Ishikawa (cell line): ENCODE measurements at regions not wholly inside any gene's neighbourhood (a gene's known extent, or its start where the extent isn't known, plus 50 kb on each side); places are given as distances from the start of the nearest gene placed in this dataset.

Source experiments
- CEBPB ChIP-seq: IDR thresholded peaks from 2 replicates; pipeline ENCODE4 v1.6.1; 2012
- CREB1 ChIP-seq: IDR thresholded peaks from 2 replicates; pipeline ENCODE4 v1.6.1; 2012; ENCODE audit warnings: low read depth
- EP300 ChIP-seq: IDR thresholded peaks from 2 replicates; pipeline ENCODE4 v1.6.1; 2012; ENCODE audit warnings: borderline replicate concordance
- FOXM1 ChIP-seq: IDR thresholded peaks from 2 replicates; pipeline ENCODE4 v1.6.1; 2012; ENCODE audit warnings: low read depth, borderline replicate concordance
- NFIC ChIP-seq: IDR thresholded peaks from 2 replicates; pipeline ENCODE4 v1.6.1; 2012
- RAD21 ChIP-seq: IDR thresholded peaks from 2 replicates; pipeline ENCODE4 v1.6.1; 2012; ENCODE audit warnings: low read depth
- TAF1 ChIP-seq: IDR thresholded peaks from 2 replicates; pipeline ENCODE4 v1.6.1; 2012; ENCODE audit warnings: low read depth, mild to moderate bottlenecking
- TCF12 ChIP-seq: IDR thresholded peaks from 2 replicates; pipeline ENCODE4 v1.6.1; 2012; ENCODE audit warnings: low read depth
- TEAD4 ChIP-seq: IDR thresholded peaks from 2 replicates; pipeline ENCODE4 v1.6.1; 2012
- YY1 ChIP-seq: IDR thresholded peaks from 2 replicates; pipeline ENCODE4 v1.6.1; 2012; ENCODE audit warnings: low read depth
- ZBTB7A ChIP-seq: IDR thresholded peaks from 2 replicates; pipeline ENCODE4 v1.6.1; 2012; ENCODE audit warnings: low read depth
- TF ChIP-seq, protein P1 (sequence below): IDR thresholded peaks from 2 replicates; pipeline ENCODE4 v1.6.1; 2012
- TF ChIP-seq, protein P2 (sequence below): IDR thresholded peaks from 2 replicates; pipeline ENCODE4 v1.6.1; 2012; ENCODE audit warnings: low read depth, mild to moderate bottlenecking

DNA sequence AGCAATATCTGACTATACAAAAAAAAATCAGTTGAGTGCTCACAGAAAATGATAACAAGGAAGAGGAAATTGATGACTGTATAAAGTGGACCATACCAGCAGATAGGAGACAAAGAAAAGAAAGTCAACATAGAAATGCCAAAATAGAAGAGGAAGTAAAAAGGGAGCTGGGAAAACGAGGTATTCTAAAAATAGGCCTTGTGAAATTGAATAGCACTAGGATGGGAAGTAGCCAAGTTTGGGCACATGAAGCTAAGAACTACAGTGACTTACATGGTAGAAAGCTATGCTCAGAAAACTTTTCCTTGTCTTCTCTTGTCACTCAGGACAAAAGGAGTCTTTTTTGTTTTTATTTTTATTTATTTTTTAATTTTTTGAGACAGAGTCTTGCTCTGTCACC lies 76.2 kb upstream of the APBB1IP start:
- TF ChIP-seq YY1 (no peak), FOXM1 (no peak), TEAD4 (no peak), ZBTB7A (no peak), RAD21 (no peak), NFIC (no peak), TAF1 (no peak), CEBPB (no peak), EP300 (no peak), CREB1 (no peak), TCF12 (no peak)
- TF ChIP-seq, protein P1, sequence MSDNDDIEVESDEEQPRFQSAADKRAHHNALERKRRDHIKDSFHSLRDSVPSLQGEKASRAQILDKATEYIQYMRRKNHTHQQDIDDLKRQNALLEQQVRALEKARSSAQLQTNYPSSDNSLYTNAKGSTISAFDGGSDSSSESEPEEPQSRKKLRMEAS, result no peak
- TF ChIP-seq, protein P2, sequence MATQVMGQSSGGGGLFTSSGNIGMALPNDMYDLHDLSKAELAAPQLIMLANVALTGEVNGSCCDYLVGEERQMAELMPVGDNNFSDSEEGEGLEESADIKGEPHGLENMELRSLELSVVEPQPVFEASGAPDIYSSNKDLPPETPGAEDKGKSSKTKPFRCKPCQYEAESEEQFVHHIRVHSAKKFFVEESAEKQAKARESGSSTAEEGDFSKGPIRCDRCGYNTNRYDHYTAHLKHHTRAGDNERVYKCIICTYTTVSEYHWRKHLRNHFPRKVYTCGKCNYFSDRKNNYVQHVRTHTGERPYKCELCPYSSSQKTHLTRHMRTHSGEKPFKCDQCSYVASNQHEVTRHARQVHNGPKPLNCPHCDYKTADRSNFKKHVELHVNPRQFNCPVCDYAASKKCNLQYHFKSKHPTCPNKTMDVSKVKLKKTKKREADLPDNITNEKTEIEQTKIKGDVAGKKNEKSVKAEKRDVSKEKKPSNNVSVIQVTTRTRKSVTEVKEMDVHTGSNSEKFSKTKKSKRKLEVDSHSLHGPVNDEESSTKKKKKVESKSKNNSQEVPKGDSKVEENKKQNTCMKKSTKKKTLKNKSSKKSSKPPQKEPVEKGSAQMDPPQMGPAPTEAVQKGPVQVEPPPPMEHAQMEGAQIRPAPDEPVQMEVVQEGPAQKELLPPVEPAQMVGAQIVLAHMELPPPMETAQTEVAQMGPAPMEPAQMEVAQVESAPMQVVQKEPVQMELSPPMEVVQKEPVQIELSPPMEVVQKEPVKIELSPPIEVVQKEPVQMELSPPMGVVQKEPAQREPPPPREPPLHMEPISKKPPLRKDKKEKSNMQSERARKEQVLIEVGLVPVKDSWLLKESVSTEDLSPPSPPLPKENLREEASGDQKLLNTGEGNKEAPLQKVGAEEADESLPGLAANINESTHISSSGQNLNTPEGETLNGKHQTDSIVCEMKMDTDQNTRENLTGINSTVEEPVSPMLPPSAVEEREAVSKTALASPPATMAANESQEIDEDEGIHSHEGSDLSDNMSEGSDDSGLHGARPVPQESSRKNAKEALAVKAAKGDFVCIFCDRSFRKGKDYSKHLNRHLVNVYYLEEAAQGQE, result no peak
